ENCODE measurements at regions not wholly inside any gene's neighbourhood (a gene's known extent, or its start where the extent isn't known, plus 50 kb on each side); places are given as distances from the start of the nearest gene placed in this dataset.

GRCh38 chr4:186910385-186910784, 186.7 kb upstream of the FAT1 start:
- TF ChIP-seq, protein P1, sequence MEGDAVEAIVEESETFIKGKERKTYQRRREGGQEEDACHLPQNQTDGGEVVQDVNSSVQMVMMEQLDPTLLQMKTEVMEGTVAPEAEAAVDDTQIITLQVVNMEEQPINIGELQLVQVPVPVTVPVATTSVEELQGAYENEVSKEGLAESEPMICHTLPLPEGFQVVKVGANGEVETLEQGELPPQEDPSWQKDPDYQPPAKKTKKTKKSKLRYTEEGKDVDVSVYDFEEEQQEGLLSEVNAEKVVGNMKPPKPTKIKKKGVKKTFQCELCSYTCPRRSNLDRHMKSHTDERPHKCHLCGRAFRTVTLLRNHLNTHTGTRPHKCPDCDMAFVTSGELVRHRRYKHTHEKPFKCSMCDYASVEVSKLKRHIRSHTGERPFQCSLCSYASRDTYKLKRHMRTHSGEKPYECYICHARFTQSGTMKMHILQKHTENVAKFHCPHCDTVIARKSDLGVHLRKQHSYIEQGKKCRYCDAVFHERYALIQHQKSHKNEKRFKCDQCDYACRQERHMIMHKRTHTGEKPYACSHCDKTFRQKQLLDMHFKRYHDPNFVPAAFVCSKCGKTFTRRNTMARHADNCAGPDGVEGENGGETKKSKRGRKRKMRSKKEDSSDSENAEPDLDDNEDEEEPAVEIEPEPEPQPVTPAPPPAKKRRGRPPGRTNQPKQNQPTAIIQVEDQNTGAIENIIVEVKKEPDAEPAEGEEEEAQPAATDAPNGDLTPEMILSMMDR (IDR thresholded peaks at IDR 0.05) = no peak
- TF ChIP-seq POLR2A (IDR thresholded peaks at IDR 0.05) = no peak
